ENCODE measurements at regions not wholly inside any gene's neighbourhood (a gene's known extent, or its start where the extent isn't known, plus 50 kb on each side); places are given as distances from the start of the nearest gene placed in this dataset.
"Not testable (repeated sequence)": the region's sequence is repeated elsewhere in the genome, so short reads cannot be mapped to it uniquely, and the experiment has no call there.

DNA sequence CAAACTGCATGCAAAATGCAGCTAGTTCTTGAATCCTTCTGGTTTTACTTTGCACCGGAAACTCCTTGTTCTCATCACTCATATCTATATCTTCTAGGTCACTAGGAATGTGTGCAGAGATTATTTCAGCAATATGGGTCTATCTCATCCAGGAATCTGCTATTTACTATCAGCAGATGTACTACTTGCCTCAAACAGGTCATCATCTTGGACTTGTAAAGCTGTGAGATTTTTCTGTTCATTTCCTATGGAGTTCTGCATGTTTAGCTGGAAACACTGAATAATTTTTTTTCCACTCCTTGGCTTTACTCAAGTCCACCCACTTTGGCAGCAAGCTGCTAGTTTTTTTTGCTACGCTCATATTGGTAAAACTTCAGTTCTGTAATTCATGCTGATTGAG lies 334.8 kb downstream of the RPIA start:
- DNase-seq: not testable (repeated sequence)

DNA sequence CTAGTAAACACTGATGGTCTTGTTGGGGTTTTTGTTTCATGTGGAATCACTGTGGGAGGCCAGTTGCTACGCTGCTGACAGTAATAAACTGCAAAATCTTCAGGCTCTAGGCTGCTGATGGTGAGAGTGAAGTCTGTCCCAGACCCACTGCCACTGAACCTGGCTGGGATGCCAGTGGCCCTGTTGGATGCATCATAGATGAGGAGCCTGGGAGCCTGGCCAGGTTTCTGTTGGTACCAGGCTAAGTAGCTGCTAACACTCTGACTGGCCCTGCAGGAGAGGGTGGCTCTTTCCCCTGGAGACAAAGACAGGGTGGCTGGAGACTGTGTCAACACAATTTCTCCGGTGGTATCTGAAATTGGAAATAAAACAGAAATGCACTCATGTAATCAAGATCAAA lies 335.6 kb downstream of the RPIA start:
- not testable (repeated sequence) for DNase-seq

DNA sequence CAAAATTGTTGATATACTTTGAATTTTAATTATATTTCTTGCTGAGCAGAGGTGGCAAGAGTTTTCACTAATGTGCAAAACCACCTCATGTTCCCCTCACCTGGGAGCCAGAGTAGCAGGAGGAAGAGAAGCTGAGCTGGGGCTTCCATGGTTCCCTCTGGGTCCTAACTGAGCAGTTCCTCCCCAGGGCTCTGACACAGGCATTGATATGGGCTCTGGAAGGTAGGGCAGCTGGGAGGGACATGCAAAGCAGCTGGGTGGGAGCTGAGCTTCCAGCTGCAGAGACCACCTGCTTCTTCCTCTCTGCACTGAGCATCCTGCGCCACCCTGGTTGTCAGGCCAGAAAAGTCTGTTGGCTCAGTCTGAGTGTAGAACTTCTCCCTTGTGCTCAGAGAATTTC lies 336.1 kb downstream of the RPIA start:
- DNase-seq: not testable (repeated sequence)

DNA sequence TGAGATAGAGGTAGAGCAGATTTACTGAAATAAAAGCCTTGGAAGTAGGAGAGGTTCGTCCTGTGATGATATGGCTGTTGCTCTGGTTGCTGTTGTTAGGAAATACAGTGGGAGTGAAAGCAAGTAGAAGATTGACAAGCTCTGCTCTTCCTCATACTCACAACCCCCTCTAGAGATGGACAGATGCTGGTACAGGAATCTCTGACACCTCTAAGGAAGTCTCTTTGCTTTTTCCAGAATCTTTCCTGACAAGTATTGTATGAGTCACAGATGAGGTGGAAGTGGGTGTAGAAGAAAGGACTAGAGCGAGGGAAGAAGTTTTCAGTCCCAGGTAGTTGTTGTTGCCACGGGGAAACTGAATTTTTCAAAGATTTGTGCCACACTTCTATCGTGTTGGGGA lies 337.8 kb downstream of the RPIA start:
- DNase-seq: not testable (repeated sequence)

DNA sequence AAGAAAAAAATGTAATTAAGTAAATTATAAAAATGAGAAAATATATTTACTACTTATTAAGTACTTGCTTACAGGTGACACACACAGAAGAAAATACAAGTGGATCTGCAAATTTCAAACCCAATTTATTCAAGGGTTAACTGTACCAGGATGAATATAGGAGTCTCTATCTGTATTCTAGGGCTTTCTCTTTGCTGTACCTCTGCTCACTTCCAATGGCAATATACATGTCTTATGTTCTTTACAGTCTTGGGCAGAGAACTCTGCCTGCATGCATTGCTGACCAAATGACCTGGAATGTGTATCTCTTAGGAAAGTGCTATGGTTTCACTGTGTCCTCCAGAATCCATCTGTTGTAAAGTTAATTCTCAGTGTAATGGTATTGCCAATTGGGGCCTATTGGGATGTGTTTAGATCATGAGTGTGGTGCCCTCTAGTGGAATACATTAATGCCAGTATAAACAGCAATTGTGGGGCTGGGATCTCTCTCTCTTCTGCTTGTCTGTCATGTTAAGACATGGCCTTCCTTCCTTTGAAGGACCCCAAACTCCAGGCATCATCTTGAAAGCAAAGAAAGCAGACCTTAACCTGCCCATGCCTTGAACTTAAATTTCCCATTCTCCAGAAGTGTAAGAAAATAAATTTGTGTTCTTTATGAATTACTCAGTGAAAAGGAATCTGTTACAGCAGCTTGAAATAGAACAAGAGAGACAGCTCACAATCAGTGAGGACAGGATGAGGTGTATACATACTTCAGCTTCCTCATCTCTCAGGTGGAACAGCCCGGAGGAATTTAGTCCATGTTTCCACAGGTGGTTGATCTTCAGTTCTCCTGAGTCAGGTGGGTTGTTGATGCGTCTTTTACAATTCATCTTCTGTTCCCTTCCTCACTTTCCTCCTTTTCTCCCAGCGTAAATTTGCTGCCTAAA lies 356.9 kb downstream of the RPIA start:
- DNase-seq: not testable (repeated sequence)

DNA sequence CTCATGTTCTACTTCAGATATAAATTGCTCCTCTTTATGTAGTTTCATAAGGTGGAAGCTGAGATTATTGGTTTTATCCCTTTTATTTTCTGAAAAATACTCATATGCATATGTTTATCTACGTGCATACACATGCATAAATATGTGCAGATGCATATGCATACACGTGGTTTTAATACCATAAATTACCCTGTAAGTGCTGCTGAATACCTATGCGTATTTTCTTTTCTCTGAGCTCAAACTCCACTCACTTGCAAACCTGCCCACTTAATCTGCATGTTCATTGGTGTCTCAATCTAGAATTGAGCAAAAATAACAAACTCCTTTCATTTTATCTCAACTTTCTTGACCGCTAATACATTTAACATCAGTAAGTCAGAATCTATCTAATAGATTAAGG lies 367.1 kb downstream of the RPIA start:
- DNase-seq: not testable (repeated sequence)

DNA sequence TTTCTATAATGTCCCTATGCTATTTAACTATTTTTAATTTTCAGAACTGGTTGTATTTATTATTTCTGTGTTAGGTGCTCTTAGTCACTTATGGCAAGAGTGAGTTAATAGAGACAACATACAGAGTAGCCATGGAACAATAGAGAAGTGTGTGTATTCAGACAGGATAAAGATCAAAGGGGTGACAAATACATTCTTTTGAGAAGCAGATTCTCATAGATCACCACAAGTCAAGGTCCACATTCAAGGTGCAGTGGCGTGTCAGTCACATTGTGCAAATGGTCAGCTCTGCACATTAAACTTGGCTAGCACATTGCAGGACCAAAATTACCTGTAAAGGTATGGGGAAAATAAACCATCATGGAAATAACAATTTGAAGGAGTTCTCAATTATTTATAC lies 369.7 kb downstream of the RPIA start:
- not testable (repeated sequence) for DNase-seq

DNA sequence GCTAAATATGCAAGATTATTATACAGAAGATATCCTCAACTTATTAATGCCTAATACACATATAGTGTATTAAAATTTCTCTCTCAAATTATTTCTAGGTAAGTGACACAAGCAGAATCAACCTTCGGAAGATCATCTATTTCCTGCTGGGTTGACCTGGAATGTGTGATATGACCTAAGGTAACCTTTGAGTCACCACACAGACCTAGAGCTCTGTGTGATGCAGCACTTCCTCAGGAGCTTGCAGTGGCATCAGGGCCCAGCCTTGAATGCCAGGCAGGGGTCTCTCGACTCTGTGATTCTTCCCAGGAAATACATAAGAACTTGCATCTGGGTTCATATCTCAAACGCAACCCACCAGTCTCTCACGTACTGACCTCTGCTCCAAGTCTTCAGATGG lies 385.3 kb downstream of the RPIA start:
- DNase-seq: not testable (repeated sequence)

DNA sequence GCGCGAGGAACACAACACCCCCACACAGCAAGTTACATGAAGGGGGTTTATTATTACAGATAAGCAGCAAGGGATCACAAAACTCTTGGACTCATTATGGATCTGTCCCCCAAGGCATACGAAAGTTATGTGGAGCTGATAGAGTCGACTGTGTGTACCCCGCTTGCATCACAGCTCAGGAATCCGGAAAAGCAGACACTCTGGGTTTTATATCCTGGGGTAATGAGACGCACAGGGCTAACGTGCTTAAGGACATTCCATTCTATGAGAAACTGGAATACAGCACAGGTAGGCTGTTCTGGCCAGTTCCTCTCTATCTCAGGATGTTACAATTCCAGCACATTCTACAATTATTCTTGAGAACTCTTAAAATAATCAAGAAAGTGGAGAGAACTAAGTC lies 401.4 kb downstream of the RPIA start:
- DNase-seq: not testable (repeated sequence)

DNA sequence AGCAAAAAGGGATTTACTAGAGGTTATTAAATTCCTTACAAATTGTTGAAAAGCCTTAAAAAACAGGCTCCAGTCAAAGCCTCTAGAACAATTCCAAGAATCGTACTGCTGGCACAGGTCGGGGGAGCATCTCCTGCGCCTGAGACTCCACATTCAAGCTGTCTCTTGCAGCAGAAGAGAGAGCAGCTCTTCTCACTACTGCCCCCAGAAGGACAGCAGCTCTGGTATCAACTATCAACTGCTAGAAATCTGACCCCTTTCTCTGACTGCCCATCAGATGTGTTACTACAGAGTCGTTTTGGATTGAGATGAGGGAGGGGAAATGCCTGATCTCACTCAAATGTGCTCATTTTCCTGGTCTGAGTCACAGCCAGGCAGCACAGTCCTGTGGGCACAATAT lies 403.6 kb downstream of the RPIA start:
- not testable (repeated sequence) for DNase-seq

DNA sequence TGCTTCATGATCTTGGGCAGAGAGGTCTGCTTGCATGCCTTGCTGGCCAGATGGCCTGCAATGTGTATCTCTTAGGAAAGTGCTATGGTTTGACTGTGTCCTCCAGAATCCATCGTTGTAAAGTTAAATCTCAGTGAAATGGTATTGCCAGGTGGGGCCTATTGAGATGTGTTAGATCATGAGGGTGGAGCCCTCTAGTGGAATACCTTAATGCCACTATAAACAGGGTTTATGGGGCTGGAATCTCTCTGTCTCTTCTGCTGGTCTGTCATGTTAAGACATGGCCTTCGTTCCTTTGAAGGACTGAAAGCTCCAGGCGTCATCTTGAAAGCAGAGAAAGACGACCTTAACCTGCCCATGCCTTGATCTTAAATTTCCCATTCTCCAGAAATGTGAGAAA lies 411.1 kb downstream of the RPIA start:
- DNase-seq: not testable (repeated sequence)

DNA sequence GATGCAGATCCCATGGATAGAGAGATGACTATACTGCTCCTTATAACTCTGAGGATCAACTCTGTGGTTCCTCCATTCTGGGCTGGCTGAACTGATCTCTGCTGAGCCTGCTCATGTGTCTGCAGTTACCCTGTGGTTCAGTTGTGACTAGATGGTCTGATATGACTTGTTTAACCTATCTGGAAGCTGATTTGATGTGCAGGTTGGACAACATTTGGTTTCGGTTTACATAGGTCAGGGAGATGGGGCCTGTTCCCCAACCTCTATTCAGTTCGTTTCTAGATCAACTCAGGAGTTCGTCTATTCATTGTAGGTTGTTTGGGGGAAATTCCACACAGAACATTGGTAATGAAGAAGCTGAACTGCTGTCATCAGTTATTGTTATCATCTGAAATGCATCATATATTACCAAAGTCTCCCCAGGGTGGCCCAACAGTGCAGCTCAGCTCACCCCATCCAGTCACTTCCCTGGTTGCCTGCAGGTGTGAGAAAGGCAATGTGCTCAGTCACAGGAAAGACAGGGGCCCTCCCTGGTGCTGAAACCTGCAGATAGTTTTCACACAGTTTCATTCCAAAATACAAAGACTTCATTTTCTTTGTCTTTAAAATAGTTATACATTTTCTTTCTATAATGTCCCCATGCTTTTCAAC lies 415.0 kb downstream of the RPIA start:
- DNase-seq: not testable (repeated sequence)

DNA sequence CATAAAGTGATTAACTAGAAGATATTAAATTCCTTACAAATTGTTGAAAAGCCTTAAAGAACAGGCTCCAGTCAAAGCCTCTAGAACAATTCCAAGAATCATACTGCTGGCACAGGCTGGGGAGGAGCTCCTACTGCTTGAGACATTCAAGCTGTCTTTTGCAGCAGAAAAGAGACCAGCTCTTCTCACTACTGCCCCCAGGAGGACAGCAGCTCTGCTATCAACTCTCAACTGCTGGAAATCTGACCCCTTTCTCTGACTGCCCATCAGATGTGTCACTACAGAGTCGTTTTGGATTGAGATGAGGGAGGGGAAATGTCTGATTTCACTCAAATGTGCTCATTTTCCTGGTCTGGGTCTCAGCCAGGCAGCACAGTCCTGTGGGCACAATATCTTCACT lies 421.0 kb downstream of the RPIA start:
- not testable (repeated sequence) for DNase-seq

DNA sequence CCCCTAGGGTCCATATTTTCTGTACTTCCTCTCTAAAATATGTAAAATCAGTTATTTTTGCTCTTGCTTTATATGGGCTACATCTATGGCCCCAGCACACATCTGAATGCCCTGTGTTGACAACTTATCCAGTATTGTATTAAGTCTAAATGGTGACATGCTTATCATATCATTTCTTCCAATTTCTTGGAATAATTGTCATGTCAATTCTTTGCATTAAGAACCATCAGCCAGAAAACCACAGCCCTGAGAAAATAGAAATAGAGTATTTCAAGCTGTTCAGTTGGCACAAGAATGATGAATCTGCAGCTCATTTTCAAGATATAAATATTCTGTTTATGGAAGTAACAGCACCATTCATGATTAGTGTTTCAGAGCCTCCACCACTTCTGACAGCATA lies 421.8 kb downstream of the RPIA start:
- DNase-seq: not testable (repeated sequence)

DNA sequence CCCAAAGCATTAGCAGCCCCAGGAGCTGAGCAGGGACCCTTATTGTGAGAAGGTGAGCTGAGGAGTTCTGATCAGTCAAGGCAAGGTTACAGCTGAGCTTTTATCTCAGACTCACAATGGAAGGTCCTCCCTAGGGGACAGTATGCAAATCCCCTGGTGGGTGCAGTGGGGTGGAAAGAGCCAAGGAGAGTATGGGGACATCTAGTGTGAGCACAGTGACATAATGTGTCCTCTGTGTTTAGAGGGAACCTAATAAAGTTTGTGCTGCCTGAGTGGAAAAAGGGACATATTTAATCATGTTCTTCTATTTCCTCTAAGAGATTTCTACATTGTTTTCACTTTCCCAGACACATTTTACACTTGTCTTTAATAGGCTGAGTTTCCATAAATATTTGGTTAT lies 438.0 kb downstream of the RPIA start:
- not testable (repeated sequence) for DNase-seq

DNA sequence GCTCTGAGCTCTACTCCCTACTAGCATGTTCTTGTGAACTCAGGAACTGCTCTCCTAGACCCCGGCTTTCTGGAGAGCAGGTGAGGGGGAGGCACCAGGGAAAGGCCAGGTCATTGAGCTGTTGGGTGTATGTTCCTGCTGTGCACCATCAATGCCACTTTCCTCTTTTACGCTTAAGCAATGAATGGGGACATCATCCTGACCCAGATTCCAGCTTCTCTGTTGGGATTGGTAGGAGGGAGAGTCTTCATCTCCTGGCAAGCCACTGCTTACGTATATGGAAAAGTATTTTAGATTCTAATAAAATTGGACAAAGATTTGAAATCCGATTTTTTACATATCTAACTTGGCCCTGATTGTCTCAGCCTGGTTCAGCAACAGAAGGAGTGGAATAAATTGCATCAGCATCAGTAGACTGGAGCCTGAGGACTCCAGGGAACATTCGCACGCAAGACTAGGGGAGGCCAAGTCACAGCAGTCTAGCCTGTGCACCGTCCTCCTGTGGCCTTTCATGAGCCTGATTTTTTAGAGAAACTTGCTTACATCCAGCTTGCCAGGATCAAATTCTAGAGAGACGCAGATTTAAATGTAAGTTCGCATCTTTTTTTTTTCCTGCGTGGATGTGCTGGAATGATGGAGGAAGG lies 439.3 kb downstream of the RPIA start:
- not testable (repeated sequence) for DNase-seq

DNA sequence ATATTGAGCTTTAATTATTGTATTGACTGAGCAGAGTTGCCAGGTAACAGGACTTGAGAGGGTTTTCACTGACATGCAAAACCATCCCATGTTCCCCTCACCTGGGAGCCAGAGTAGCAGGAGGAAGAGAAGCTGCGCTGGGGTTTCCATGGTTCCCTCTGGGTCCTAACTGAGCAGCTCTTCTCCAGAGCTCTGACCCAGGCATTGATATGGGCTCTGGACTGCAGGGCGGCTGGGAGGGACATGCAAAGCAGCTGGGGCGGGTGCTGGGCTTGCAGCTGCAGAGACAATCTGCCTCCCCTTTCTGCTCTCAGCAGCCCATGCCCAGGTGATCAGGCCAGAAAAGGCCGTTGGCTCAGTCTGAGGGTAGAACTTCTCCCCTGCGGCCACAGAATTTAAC lies 451.5 kb downstream of the RPIA start:
- not testable (repeated sequence) for DNase-seq

DNA sequence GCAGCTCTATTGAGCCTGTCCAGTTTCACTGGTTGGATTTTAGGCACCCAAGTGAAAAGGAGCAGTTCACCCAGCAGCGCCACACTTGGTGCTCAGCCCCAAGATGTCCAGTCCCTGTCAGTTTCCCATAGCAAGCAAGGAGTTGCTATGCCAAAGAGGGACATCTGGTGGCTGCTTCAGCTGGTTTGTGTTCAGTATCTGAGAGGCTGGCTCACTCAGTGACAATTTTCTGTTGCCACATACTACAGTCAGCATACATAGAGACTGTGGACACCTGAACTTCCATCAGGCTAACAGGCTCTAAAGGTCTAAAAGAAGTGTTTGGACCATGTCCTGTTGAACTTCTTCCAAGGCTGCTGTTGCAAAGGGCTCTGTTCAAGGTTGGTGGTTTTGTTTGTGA lies 453.9 kb downstream of the RPIA start:
- not testable (repeated sequence) for DNase-seq

DNA sequence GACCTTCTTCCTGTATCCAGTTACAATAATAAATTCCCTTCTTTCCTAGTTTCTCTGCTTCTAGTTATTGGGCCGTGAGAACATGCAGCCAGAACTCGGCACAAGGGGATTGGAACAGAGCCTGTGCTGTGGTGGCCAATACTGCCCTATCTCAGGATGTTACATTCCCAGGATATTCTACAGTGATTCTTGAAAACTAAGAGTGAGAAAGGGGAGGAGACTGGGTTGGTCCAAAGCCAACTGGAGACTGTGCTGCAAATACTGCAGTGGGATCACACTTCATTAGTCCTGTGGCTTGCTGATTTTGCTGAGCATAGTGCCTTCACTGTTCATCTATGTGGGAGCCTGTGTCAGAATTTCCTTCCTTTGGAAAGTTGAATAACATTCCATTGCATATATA lies 456.8 kb downstream of the RPIA start:
- not testable (repeated sequence) for DNase-seq

DNA sequence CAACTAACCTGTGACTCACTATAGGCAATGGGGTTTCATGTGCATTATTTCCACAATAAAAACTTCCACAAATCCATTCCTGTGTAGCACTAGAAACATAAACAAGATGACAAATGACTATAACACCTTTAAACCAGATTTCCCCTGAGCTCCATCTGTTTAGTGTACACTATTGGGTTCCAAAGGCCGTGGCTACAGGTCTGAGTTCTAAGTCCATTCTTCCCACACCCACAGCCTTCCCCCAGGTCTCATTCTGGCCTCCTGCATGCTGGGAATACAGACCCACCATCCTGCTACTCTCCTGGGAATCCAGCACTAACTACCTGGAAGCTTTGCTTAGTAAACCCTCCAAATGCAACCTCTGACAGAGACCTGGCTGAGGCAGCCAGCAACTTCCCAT lies 460.2 kb downstream of the RPIA start:
- DNase-seq: not testable (repeated sequence)

DNA sequence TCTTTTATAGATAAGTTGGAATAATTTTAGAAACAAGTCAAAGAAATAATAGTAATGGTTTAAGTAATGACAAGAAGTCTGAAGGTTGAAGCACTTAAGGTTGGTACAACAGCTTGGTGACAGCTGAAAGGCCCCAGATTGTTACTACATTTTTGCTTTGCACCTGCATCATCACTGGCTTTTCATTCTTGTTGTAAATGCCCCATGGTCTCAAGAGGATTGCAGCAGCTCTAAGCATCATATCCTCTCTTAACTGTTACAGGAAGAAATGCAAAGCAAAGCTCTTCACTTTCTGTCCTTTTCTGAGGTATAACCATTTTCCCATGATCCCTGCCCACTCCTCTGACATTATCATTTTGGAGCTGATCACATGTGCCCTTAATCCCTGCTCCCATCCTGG lies 461.0 kb downstream of the RPIA start:
- DNase-seq: not testable (repeated sequence)

DNA sequence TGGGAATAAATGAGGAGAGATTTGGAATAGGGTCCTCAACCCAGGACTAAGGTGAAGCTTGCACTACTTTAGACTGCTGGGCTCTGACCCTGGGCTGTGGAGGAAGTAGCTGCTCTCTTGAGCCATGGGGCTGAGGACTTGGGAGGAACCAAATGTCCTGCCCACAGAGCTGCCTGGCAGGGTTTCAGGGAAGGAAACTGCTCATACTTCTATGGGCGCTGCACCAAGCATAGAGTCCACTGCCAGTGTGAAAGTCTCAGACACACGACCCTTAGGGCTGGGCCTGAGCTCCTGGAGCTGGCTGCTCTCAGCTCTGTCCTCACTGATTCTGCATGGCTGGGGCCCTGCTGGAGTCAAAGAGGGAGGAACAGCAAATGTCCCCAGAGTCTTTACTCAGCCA lies 461.7 kb downstream of the RPIA start:
- DNase-seq: not testable (repeated sequence)

DNA sequence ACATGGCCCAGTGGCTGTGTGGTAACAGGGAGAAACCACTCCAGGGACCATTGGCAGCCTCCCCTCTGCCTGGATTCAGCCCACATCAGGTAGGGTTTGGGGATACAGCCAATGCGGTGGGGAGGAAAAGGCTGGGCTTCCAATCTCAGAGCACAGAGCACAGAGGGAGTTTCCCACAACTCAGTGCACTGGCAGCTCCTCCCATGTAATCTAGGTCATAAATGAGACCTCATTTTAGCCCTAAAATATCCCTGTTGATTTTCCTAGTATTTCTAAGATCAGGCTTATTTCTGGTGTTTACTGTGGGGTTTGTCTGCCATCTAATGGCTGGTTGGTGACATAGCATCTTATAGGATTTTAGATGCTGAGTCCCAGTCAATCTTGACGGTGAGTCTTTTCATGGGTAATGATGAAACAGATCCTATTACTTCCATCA lies 462.8 kb downstream of the RPIA start:
- not testable (repeated sequence) for DNase-seq

DNA sequence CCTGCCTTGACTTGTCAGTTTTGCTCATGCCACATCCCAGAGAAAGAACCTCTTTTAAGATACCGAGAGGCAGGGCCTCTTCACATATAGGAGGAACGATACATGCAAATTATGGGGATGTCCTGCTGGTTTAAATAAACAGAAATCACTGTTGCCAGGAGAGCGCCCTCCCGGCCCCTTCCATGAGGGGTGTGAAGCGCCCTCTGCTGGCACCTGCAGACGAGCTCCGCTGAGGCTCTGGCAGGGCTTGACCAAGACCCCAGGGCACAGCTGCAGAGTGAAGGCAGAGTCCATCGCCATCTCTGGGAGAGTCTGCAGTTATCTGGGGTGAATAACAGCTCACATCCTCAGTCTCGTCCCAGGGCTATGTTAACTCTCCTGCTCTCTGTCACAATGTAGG lies 468.8 kb downstream of the RPIA start:
- not testable (repeated sequence) for DNase-seq

Measured in COR-L47 (cell line).